ENCODE measurements at regions not wholly inside any gene's neighbourhood (a gene's known extent, or its start where the extent isn't known, plus 50 kb on each side); places are given as distances from the start of the nearest gene placed in this dataset.

GRCh38 chr15:59924096-59924495, 80.0 kb upstream of the FOXB1 start:
- no peak for TF ChIP-seq TAF1 (IDR thresholded peaks at IDR 0.05; ENCODE audit: borderline replicate concordance, insufficient read depth, low read length)
- no peak for TF ChIP-seq POLR2AphosphoS5 (IDR thresholded peaks at IDR 0.05; ENCODE audit: low read depth, low read length)
- no peak for TF ChIP-seq FOXP2 (optimal IDR thresholded peaks at IDR 0.05; ENCODE audit: borderline replicate concordance, extremely low read depth, extremely low read length, insufficient read depth)
- TF ChIP-seq, protein P1, sequence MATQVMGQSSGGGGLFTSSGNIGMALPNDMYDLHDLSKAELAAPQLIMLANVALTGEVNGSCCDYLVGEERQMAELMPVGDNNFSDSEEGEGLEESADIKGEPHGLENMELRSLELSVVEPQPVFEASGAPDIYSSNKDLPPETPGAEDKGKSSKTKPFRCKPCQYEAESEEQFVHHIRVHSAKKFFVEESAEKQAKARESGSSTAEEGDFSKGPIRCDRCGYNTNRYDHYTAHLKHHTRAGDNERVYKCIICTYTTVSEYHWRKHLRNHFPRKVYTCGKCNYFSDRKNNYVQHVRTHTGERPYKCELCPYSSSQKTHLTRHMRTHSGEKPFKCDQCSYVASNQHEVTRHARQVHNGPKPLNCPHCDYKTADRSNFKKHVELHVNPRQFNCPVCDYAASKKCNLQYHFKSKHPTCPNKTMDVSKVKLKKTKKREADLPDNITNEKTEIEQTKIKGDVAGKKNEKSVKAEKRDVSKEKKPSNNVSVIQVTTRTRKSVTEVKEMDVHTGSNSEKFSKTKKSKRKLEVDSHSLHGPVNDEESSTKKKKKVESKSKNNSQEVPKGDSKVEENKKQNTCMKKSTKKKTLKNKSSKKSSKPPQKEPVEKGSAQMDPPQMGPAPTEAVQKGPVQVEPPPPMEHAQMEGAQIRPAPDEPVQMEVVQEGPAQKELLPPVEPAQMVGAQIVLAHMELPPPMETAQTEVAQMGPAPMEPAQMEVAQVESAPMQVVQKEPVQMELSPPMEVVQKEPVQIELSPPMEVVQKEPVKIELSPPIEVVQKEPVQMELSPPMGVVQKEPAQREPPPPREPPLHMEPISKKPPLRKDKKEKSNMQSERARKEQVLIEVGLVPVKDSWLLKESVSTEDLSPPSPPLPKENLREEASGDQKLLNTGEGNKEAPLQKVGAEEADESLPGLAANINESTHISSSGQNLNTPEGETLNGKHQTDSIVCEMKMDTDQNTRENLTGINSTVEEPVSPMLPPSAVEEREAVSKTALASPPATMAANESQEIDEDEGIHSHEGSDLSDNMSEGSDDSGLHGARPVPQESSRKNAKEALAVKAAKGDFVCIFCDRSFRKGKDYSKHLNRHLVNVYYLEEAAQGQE (IDR thresholded peaks at IDR 0.05; ENCODE audit: insufficient read depth in 1 of 2, low read depth in 2 of 2, low read length in 2 of 2), result no peak
